ENCODE measurements at regions not wholly inside any gene's neighbourhood (a gene's known extent, or its start where the extent isn't known, plus 50 kb on each side); places are given as distances from the start of the nearest gene placed in this dataset.

GRCh38 chr18:30675493-30675892, 367.0 kb downstream of the DSC3 start:
- DNase-seq (ENCODE audit: low read depth, low spot score) (no peak), ATAC-seq (no peak), FAIRE-seq (no peak)
- Histone ChIP-seq H3K4me1 (ENCODE audit: control insufficient read depth, insufficient read depth, low read length) (no peaks in the 10 kb centered on the region), H3K9me3 (replicated peaks; ENCODE audit: control insufficient read depth, insufficient read depth, low read length) (no peaks in the 10 kb centered on the region), H3K27ac (ENCODE audit: control insufficient read depth, insufficient read depth) (no peak overlapping the region), H4K20me1 (ENCODE audit: control insufficient read depth, insufficient read depth) (no peaks in the 10 kb centered on the region), H3K4me2 (ENCODE audit: control insufficient read depth, insufficient read depth) (no peak overlapping the region), H3K9ac (ENCODE audit: control insufficient read depth, insufficient read depth, low read length) (no peak overlapping the region), H2AFZ (ENCODE audit: control insufficient read depth, low read depth, low read length) (no peak overlapping the region), H3K79me2 (ENCODE audit: control insufficient read depth, insufficient read depth, low read length) (no peaks in the 10 kb centered on the region), H3K4me3 (no peak overlapping the region), H3K27me3 (replicated peaks in 1 of 2; ENCODE audit: control insufficient read depth in 2 of 2, insufficient read depth in 2 of 2, low read length in 1 of 2) (no peaks in the 10 kb centered on the region), H3K36me3 (ENCODE audit: control insufficient read depth in 2 of 2, insufficient read depth in 2 of 2, low read length in 1 of 2) (no peaks in the 10 kb centered on the region)
- ChIA-PET RAD21 (ENCODE audit: unreplicated experiment) (interaction anchor here (1.0 to 1.5 kb wide), 2 partner anchors 36 to 168 kb away, joined by 3 to 4 read pairs; no protein-coding TSS in a partner anchor), CTCF (no interaction called here), POLR2A (interaction anchor here (1.7 to 2.0 kb wide), 2 partner anchors 22 to 37 kb away, joined by 4 to 6 read pairs; no protein-coding TSS in a partner anchor), SMC1A (ENCODE audit: uncharacterized antibody, unreplicated experiment) (interaction anchor here (1.5 kb wide), 1 partner anchor 29 kb away, joined by 5 read pairs; no protein-coding TSS in a partner anchor)
- intact Hi-C loops (cut with micrococcal nuclease; ENCODE audit: unreplicated experiment) = no loop called here
- 17% methylated on average over 2 of the region's 2 CpGs for WGBS (ENCODE audit: insufficient coverage, insufficient replicate concordance, low lambda C conversion rate, missing lambda C conversion rate)
- no peak for TF ChIP-seq CHD4 (IDR thresholded peaks at IDR 0.05)
- no peak for TF ChIP-seq POLR2AphosphoS2 (IDR thresholded peaks at IDR 0.05; ENCODE audit: low read depth, low read length)
- 0 out of 2 replicates have a peak, but pooled peaks have one; percentile 47 for TF ChIP-seq DPF2 (IDR thresholded peaks at IDR 0.05)
- no peak for TF ChIP-seq ELK1 (IDR thresholded peaks at IDR 0.05; ENCODE audit: low read depth, low read length)
- peak; percentile 77 for TF ChIP-seq PKNOX1 (IDR thresholded peaks at IDR 0.05)
- no peak for TF ChIP-seq EGR1 (IDR thresholded peaks at IDR 0.05; ENCODE audit: borderline replicate concordance in 1 of 2, low read depth in 2 of 2, low read length in 2 of 2)
- TF ChIP-seq IKZF1 (conservative IDR thresholded peaks at IDR 0.05) = peak; percentile 36
- TF ChIP-seq EZH2 (IDR thresholded peaks at IDR 0.05; ENCODE audit: borderline replicate concordance, control insufficient read depth, low read depth, low read length) = no peak
- TF ChIP-seq IKZF2 (IDR thresholded peaks at IDR 0.05) = peak in 1 of 2 experiments; percentile 41; a peak in 1 of 4 replicates
- TF ChIP-seq ATF7 (IDR thresholded peaks at IDR 0.05; ENCODE audit: low read depth) = 0 out of 2 replicates have a peak, but pooled peaks have one; percentile 14
- TF ChIP-seq MTA2 (IDR thresholded peaks at IDR 0.05; ENCODE audit: low read depth) = peak; percentile 85
- no peak for TF ChIP-seq CTCF (IDR thresholded peaks at IDR 0.05 in 2 of 3, conservative IDR thresholded peaks at IDR 0.05 in 1 of 3; ENCODE audit: control insufficient read depth in 2 of 3, extremely low read depth in 1 of 3, insufficient read depth in 1 of 3, low read depth in 3 of 3, low read length in 3 of 3)
- BruUV-seq (replicated peaks) = no TSS peak
- in situ Hi-C loops (cut with MboI) = no loop called here
